ENCODE measurements at regions not wholly inside any gene's neighbourhood (a gene's known extent, or its start where the extent isn't known, plus 50 kb on each side); places are given as distances from the start of the nearest gene placed in this dataset.

GRCh38 chr1:185486346-185486745 lies 169.3 kb upstream of the IVNS1ABP start:
- intact Hi-C loops (cut with micrococcal nuclease), result no loop called here
- no peak for ATAC-seq (ENCODE audit: low read depth)
- H3K9me3 Mint-ChIP-seq, result no peaks in the 10 kb centered on the region
- ChIA-PET CTCF (no interaction called here), POLR2A (no interaction called here)
- TF ChIP-seq, protein P1, sequence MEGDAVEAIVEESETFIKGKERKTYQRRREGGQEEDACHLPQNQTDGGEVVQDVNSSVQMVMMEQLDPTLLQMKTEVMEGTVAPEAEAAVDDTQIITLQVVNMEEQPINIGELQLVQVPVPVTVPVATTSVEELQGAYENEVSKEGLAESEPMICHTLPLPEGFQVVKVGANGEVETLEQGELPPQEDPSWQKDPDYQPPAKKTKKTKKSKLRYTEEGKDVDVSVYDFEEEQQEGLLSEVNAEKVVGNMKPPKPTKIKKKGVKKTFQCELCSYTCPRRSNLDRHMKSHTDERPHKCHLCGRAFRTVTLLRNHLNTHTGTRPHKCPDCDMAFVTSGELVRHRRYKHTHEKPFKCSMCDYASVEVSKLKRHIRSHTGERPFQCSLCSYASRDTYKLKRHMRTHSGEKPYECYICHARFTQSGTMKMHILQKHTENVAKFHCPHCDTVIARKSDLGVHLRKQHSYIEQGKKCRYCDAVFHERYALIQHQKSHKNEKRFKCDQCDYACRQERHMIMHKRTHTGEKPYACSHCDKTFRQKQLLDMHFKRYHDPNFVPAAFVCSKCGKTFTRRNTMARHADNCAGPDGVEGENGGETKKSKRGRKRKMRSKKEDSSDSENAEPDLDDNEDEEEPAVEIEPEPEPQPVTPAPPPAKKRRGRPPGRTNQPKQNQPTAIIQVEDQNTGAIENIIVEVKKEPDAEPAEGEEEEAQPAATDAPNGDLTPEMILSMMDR (IDR thresholded peaks at IDR 0.05), result no peak
- H3K27me3 Mint-ChIP-seq, result no peaks in the 10 kb centered on the region
- H3K36me3 Mint-ChIP-seq (ENCODE audit: low read depth), result no peaks in the 10 kb centered on the region
- H3K4me1 Mint-ChIP-seq, result no peaks in the 10 kb centered on the region
- no peak overlapping the region for H3K4me3 Mint-ChIP-seq
- H3K27ac Mint-ChIP-seq, result no peak overlapping the region
- DNase-seq, result no peak

DNA sequence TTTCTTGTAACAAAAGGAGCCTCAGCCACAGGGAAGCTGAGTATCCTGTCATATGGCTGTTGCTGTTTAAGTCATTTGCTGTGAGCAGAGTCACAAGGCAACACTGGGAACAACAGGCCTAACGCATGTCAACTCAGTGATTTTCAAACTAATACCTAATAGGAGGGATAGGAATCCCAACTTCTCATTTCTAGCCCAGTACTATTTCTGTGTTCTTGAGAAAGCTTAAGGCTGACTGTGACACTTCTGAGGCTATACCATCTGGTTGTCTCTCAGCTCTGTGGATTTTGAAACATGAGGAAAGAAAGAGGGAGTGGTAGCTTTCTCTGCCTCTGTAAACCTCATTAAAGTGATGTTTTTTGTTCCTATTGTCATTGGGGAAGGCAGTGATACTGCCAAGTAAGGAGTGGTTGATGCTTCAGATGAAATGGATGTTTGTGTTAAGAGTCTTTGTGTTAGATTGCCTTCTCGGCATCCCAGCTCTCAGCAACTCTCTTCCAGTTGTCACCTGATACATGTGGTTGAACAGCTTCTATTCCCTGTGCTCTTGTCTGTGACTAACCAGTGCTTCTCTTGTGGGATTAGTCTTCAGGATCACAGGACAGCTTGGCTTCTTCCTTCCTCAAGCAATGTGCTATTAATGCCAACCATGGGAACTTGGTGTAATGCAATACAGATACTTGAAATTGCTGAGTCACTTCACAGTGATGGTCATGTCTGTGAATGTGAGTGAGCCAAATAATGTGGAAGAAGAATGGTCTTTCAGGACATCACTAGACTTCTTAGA lies 166.8 kb upstream of the IVNS1ABP start:
- Mint-ChIP-seq H3K27ac (no peak overlapping the region), H3K27me3 (no peaks in the 10 kb centered on the region), H3K36me3 (ENCODE audit: low read depth) (no peaks in the 10 kb centered on the region), H3K4me3 (no peak overlapping the region), H3K9me3 (no peaks in the 10 kb centered on the region), H3K4me1 (no peaks in the 10 kb centered on the region)
- ATAC-seq (ENCODE audit: low read depth) (no peak), DNase-seq (no peak)
- TF ChIP-seq, protein P1 (IDR thresholded peaks at IDR 0.05), result no peak
- CTCF ChIA-PET, result no interaction called here
- POLR2A ChIA-PET, result no interaction called here
- intact Hi-C loops (cut with micrococcal nuclease), result no loop called here

DNA sequence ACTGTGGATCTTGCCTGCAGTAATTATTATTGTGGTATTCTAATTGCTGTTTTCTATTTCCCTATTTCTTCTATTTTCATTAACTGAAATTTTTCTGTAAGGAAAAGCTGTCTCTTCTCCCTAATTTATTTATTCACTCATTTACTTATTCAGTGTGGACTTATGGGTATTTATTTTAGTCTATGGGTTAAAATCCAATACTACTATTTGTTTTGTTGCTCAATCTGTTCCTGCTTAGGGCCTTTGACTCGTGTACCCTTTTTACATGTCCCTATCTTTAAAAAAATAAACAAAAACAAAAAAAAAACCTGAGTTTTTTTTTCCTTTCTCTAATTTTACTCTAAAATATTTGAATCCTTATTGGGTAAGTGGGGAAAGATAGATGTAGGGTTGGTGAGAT lies 166.2 kb upstream of the IVNS1ABP start:
- no peaks in the 10 kb centered on the region for H3K4me1 Mint-ChIP-seq
- ATAC-seq (ENCODE audit: low read depth) (no peak), DNase-seq (no peak)
- POLR2A ChIA-PET, result no interaction called here
- CTCF ChIA-PET, result no interaction called here
- TF ChIP-seq, protein P1 (IDR thresholded peaks at IDR 0.05), result no peak
- no peaks in the 10 kb centered on the region for H3K9me3 Mint-ChIP-seq
- no peak overlapping the region for H3K4me3 Mint-ChIP-seq
- no peaks in the 10 kb centered on the region for H3K36me3 Mint-ChIP-seq (ENCODE audit: low read depth)
- no peaks in the 10 kb centered on the region for H3K27me3 Mint-ChIP-seq
- no peak overlapping the region for H3K27ac Mint-ChIP-seq
- intact Hi-C loops (cut with micrococcal nuclease), result no loop called here

DNA sequence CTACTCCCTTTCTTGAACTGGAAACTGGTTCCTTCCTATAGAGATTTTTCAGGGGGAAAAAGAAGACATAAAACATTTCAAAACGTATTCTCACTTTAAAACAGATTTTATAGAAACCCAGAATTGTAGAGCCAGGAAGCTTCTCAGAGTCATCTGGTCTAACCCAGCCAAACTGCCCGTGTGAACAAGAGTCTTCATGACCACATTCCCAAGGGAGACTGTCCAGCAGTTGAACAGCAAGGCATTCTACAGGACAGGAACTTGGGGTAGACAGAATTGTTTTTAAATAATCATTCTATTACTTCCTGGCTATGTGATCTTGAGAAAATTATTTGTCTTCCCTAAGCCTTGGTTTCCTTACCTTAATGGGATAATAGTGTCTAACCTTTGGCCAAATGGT lies 163.5 kb upstream of the IVNS1ABP start:
- no peaks in the 10 kb centered on the region for H3K9me3 Mint-ChIP-seq
- TF ChIP-seq, protein P1 (IDR thresholded peaks at IDR 0.05), result no peak
- POLR2A ChIA-PET, result no interaction called here
- DNase-seq (no peak), ATAC-seq (ENCODE audit: low read depth) (no peak)
- H3K4me1 Mint-ChIP-seq, result no peaks in the 10 kb centered on the region
- intact Hi-C loops (cut with micrococcal nuclease), result no loop called here
- no peaks in the 10 kb centered on the region for H3K36me3 Mint-ChIP-seq (ENCODE audit: low read depth)
- no peak overlapping the region for H3K27ac Mint-ChIP-seq
- CTCF ChIA-PET, result no interaction called here
- no peak overlapping the region for H3K4me3 Mint-ChIP-seq
- peaks cover 3% of the 10 kb centered on the region for H3K27me3 Mint-ChIP-seq

- TF ChIP-seq, protein P1 (IDR thresholded peaks at IDR 0.05), result no peak
- DNase-seq (no peak), ATAC-seq (ENCODE audit: low read depth) (no peak)
- no peaks in the 10 kb centered on the region for H3K36me3 Mint-ChIP-seq (ENCODE audit: low read depth)
- intact Hi-C loops (cut with micrococcal nuclease), result no loop called here
- POLR2A ChIA-PET, result no interaction called here
- no peak overlapping the region for H3K27ac Mint-ChIP-seq
- no peaks in the 10 kb centered on the region for H3K4me1 Mint-ChIP-seq
- CTCF ChIA-PET, result no interaction called here
- H3K27me3 Mint-ChIP-seq, result peaks cover 4% of the 10 kb centered on the region
- no peaks in the 10 kb centered on the region for H3K9me3 Mint-ChIP-seq
- H3K4me3 Mint-ChIP-seq, result no peak overlapping the region
These were observed 162.8 kb upstream of the IVNS1ABP start for GRCh38 chr1:185479796-185480195.

Measured in activated B cell treated with CpG ODN at 0.5 μM for 24 hours (primary cell).